K562 (cell line): ENCODE measurements at regions not wholly inside any gene's neighbourhood (a gene's known extent, or its start where the extent isn't known, plus 50 kb on each side); places are given as distances from the start of the nearest gene placed in this dataset.

ENCODE experiments used
- ATAC-seq: fragments of 200-7000 bp; cut with Tn5 transposase; 3 replicates; pipeline ENCODE4 v1.9.1; 2020; ENCODE audit warnings: moderate library complexity
- BruUV-seq: library from RNA; stranded (reverse); fragments of 400-500 nt; replicated peaks from 2 replicates; lab custom pipeline; 2021; lab: Mats Ljungman, UMichigan
- CTCF ChIA-PET: fragments of 300-600 bp; formaldehyde crosslinking; extraction: SDS; loops from one replicate; lab custom pipeline; 2021; ENCODE audit warnings: low intra/inter-chr PET ratio; lab: Yijun Ruan, JAX
- POLR2A ChIA-PET: fragments of 300-600, 350-650 bp; sonication (Branson Sonifier 250); formaldehyde crosslinking; extraction: SDS; loops from one replicate; lab custom pipeline; 2021; ENCODE audit warnings: antibody characterized with exemption, inconsistent platforms; lab: Yijun Ruan, JAX
- DNase-seq, 4 experiments: peaks; one replicate each; pipeline versions ENCODE4 v3.0.0 to v3.0.0-alpha.2; 2011 to 2018; ENCODE audit warnings: low spot score in 3 of 4, mixed read lengths in 3 of 4; ENCODE audit errors: extremely low read depth in 1 of 4
- FAIRE-seq: peaks from 2 replicates; lab custom pipeline; 2011; peaks lifted over from hg19 to GRCh38; lab: Jason Lieb, UNC
- H2AFZ ChIP-seq: 2 replicates; pipeline ENCODE4 v1.6.0; 2011; ENCODE audit warnings: low read depth, low read length, control low read depth, inconsistent platforms
- H3K27ac ChIP-seq: fragments of 200-600 bp; 3 replicates; pipeline ENCODE4 v1.8.0; 2011; ENCODE audit warnings: low read depth, mild to moderate bottlenecking, control low read depth, inconsistent platforms, low read length, moderate library complexity, mixed read lengths; ENCODE audit errors: extremely low read depth
- H3K27me3 ChIP-seq, 2 experiments: fragments of 300-600 bp in 1 of 2; 2 replicates in 1 of 2; 3 replicates in 1 of 2; pipeline versions ENCODE4 v1.6.0 to v1.8.0; 2011; ENCODE audit warnings: inconsistent platforms in 2 of 2, low read length in 2 of 2, mild to moderate bottlenecking in 1 of 2, mixed read lengths in 1 of 2, moderate library complexity in 1 of 2; ENCODE audit not compliant: control insufficient read depth in 2 of 2, insufficient read depth in 2 of 2
- H3K36me3 ChIP-seq: fragments of 300-600 bp; 3 replicates; pipeline ENCODE4 v1.8.0; 2011; ENCODE audit warnings: mild to moderate bottlenecking, low read length, inconsistent platforms; ENCODE audit not compliant: control insufficient read depth, insufficient read depth
- H3K4me1 ChIP-seq, 2 experiments: fragments of 200-600 bp in 1 of 2; replicated peaks in 1 of 2; 2 replicates in 1 of 2; 3 replicates in 1 of 2; pipeline versions ENCODE4 v1.5.1 to v1.8.0; 2011; ENCODE audit warnings: inconsistent platforms in 2 of 2, low read length in 2 of 2, mild to moderate bottlenecking in 1 of 2, mixed read lengths in 1 of 2, moderate library complexity in 1 of 2; ENCODE audit not compliant: control insufficient read depth in 2 of 2, insufficient read depth in 2 of 2
- H3K4me2 ChIP-seq: 2 replicates; pipeline ENCODE4 v1.6.1; 2011; ENCODE audit warnings: low read length, control low read depth, inconsistent platforms, mixed read lengths; ENCODE audit not compliant: insufficient read depth
- H3K4me3 ChIP-seq: fragments of 200-600 bp; sonication (generic), shearing (Covaris generic); 2 replicates; pipeline ENCODE4 v1.5.1; 2016; ENCODE audit warnings: control low read depth, inconsistent platforms
- H3K79me2 ChIP-seq: fragments of 200-600 bp; 3 replicates; pipeline ENCODE4 v1.8.0; 2011; ENCODE audit warnings: low read length, inconsistent platforms; ENCODE audit not compliant: control insufficient read depth, insufficient read depth
- H3K9ac ChIP-seq, 2 experiments: 2 replicates each; pipeline versions ENCODE4 v1.6.0 to v1.6.1; 2011; ENCODE audit warnings: low read depth in 2 of 2, low read length in 2 of 2, control low read depth in 1 of 2, inconsistent platforms in 1 of 2, mild to moderate bottlenecking in 1 of 2, mixed read lengths in 1 of 2; ENCODE audit not compliant: insufficient read depth in 1 of 2
- H3K9me1 ChIP-seq: one replicate; pipeline ENCODE4 v1.6.0; 2011; ENCODE audit warnings: inconsistent platforms, mild to moderate bottlenecking, low read length, moderate library complexity; ENCODE audit not compliant: control insufficient read depth, insufficient read depth
- H3K9me3 ChIP-seq: replicated peaks from 2 replicates; pipeline ENCODE4 v1.5.1; 2011; ENCODE audit warnings: low read depth, low read length, inconsistent platforms; ENCODE audit not compliant: control insufficient read depth, insufficient read depth
- H4K20me1 ChIP-seq: replicated peaks from 2 replicates; pipeline ENCODE4 v1.6.1; 2011; ENCODE audit warnings: low read length, inconsistent platforms, mixed read lengths; ENCODE audit not compliant: control insufficient read depth, insufficient read depth
- CEBPG ChIP-seq, 3 experiments: fragments of 200-800 bp in 1 of 3; sonication (Bioruptor generic) in 1 of 3; sonication (generic) in 1 of 3; formaldehyde crosslinking in 1 of 3; IDR thresholded peaks in 2 of 3; conservative IDR thresholded peaks in 1 of 3; 2 replicates each; pipeline versions ENCODE4 v1.6.1 to v1.8.0; 2016 to 2022; ENCODE audit warnings: missing compliant biosample characterization in 2 of 3, missing genetic modification characterization in 2 of 3, mild to moderate bottlenecking in 1 of 3, missing genetic modification reagents in 1 of 3
- FOSL1 ChIP-seq: fragments of 200-800 bp; sonication (Bioruptor generic); conservative IDR thresholded peaks from 2 replicates; pipeline ENCODE4 v1.6.1; 2016; ENCODE audit warnings: missing genetic modification characterization, missing compliant biosample characterization
- FOXK2 ChIP-seq, 2 experiments: fragments of 450-650 bp; IDR thresholded peaks in 1 of 2; conservative IDR thresholded peaks in 1 of 2; 2 replicates each; pipeline ENCODE4 v1.6.1; 2016; ENCODE audit warnings: low read depth in 2 of 2, mild to moderate bottlenecking in 1 of 2
- HSF4 ChIP-seq: fragments of 250-450 bp; sonication (Bioruptor Pico); IDR thresholded peaks from 2 replicates; pipeline ENCODE4 v2.1.2; 2022; ENCODE audit warnings: mild to moderate bottlenecking, moderate library complexity, borderline replicate concordance
- OTX1 ChIP-seq: fragments of 450-650 bp; formaldehyde crosslinking; IDR thresholded peaks from 2 replicates; pipeline ENCODE4 v1.4.0; 2022; ENCODE audit warnings: mild to moderate bottlenecking
- RAD51 ChIP-seq: fragments of 450-650 bp; IDR thresholded peaks from 2 replicates; pipeline ENCODE4 v1.7.1; 2016; ENCODE audit warnings: low read depth, mild to moderate bottlenecking, borderline replicate concordance
- RBFOX2 ChIP-seq: fragments of 200-400 bp; formaldehyde crosslinking; IDR thresholded peaks from 2 replicates; pipeline ENCODE4 v1.6.1; 2017; ENCODE audit warnings: low read depth, mild to moderate bottlenecking, low read length, moderate library complexity
- TFAP4 ChIP-seq: sonication (generic); formaldehyde crosslinking; IDR thresholded peaks from 2 replicates; pipeline ENCODE4 v1.8.0; 2022; ENCODE audit warnings: missing genetic modification reagents, mild to moderate bottlenecking, moderate library complexity, borderline replicate concordance
- YY1 ChIP-seq, 3 experiments: IDR thresholded peaks; 2 replicates each; pipeline ENCODE4 v1.6.1; 2011; ENCODE audit warnings: low read length in 2 of 3, mild to moderate bottlenecking in 2 of 3, moderate library complexity in 2 of 3, borderline replicate concordance in 1 of 3, control low read depth in 1 of 3, low read depth in 1 of 3; ENCODE audit not compliant: insufficient read depth in 3 of 3, insufficient replicate concordance in 2 of 3, control insufficient read depth in 1 of 3, insufficient read length in 1 of 3; ENCODE audit errors: extremely low read depth in 1 of 3
- ZNF740 ChIP-seq, 3 experiments: fragments of 200-800 bp in 1 of 3; sonication (Bioruptor generic) in 1 of 3; sonication (generic) in 1 of 3; formaldehyde crosslinking in 1 of 3; IDR thresholded peaks; 2 replicates each; pipeline versions ENCODE4 v1.6.1 to v1.8.0; 2016 to 2022; ENCODE audit warnings: mild to moderate bottlenecking in 2 of 3, missing compliant biosample characterization in 2 of 3, missing genetic modification characterization in 2 of 3, missing genetic modification reagents in 1 of 3
- WGBS: fragments of 100-300 bp; shearing (Covaris generic); methylation state at CpG from one replicate; pipeline ENCODE4 v1.1.6; 2016; ENCODE audit warnings: low coverage, mixed read lengths; ENCODE audit not compliant: insufficient coverage; ENCODE audit errors: missing lambda C conversion rate; 5-methylcytosine and 5-hydroxymethylcytosine counted together
- in situ Hi-C: fragments of 300-500 bp; cut with MboI; formaldehyde crosslinking; loops from 4 replicates; pipeline ENCODE4 v1.15.0; 2018; ENCODE audit warnings: inconsistent platforms, mixed read lengths
- intact Hi-C: fragments of 100-400 bp; cut with micrococcal nuclease; formaldehyde crosslinking; loops from 2 replicates; pipeline ENCODE4 v1.14.2; 2022
- TF ChIP-seq, protein P1 (sequence below): fragments of 450-650 bp; formaldehyde crosslinking; IDR thresholded peaks from 2 replicates; pipeline ENCODE4 v1.4.0; 2020; ENCODE audit warnings: mild to moderate bottlenecking

GRCh38 chr9:78765861-78766260 is 468.9 kb downstream of the PSAT1 start:
- ATAC-seq (no peak), DNase-seq (no peak), FAIRE-seq (no peak)
- ChIA-PET POLR2A (no interaction called here), CTCF (no interaction called here)
- H3K4me2 ChIP-seq: no peak overlapping the region
- no peak overlapping the region for H3K4me3 ChIP-seq
- H3K27me3 ChIP-seq: no peaks in the 10 kb centered on the region
- no peaks in the 10 kb centered on the region for H3K9me3 ChIP-seq
- no peak overlapping the region for H3K9ac ChIP-seq
- 0% methylated on average over 2 of the region's 4 CpGs for WGBS
- in situ Hi-C loops: no loop called here
- H3K79me2 ChIP-seq: no peaks in the 10 kb centered on the region
- H3K27ac ChIP-seq: no peak overlapping the region
- H3K36me3 ChIP-seq: no peaks in the 10 kb centered on the region
- no TSS peak for BruUV-seq
- TF ChIP-seq FOXK2 (conservative IDR thresholded peaks at IDR 0.05 in 1 of 2, IDR thresholded peaks at IDR 0.05 in 1 of 2; ENCODE audit: low read depth in 2 of 2): no peak
- no peak for TF ChIP-seq FOSL1 (tag)
- no peak for TF ChIP-seq TFAP4 (CRISPR knock-in tag)
- no peak for TF ChIP-seq RAD51
- TF ChIP-seq YY1 (IDR thresholded peaks at IDR 0.05; ENCODE audit: borderline replicate concordance in 1 of 3, control insufficient read depth in 1 of 3, extremely low read depth in 1 of 3, insufficient read depth in 3 of 3, insufficient read length in 1 of 3, insufficient replicate concordance in 2 of 3, low read depth in 1 of 3, low read length in 2 of 3): no peak
- TF ChIP-seq, protein P1, sequence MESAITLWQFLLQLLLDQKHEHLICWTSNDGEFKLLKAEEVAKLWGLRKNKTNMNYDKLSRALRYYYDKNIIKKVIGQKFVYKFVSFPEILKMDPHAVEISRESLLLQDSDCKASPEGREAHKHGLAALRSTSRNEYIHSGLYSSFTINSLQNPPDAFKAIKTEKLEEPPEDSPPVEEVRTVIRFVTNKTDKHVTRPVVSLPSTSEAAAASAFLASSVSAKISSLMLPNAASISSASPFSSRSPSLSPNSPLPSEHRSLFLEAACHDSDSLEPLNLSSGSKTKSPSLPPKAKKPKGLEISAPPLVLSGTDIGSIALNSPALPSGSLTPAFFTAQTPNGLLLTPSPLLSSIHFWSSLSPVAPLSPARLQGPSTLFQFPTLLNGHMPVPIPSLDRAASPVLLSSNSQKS (CRISPR knock-in tag): no peak
- no peak for TF ChIP-seq OTX1 (CRISPR knock-in tag)
- TF ChIP-seq CEBPG (CRISPR knock-in tag; IDR thresholded peaks at IDR 0.05): no peak
- no peak for TF ChIP-seq CEBPG (tag; conservative IDR thresholded peaks at IDR 0.05 in 1 of 2, IDR thresholded peaks at IDR 0.05 in 1 of 2)
- no peak for TF ChIP-seq ZNF740 (CRISPR knock-in tag; IDR thresholded peaks at IDR 0.05)
- no peak for TF ChIP-seq ZNF740 (tag; IDR thresholded peaks at IDR 0.05)
- TF ChIP-seq HSF4 (CRISPR knock-in tag): no peak
- no peak for TF ChIP-seq RBFOX2
- H3K9me1 ChIP-seq: no peaks in the 10 kb centered on the region
- no peaks in the 10 kb centered on the region for H4K20me1 ChIP-seq
- no peaks in the 10 kb centered on the region for H3K4me1 ChIP-seq
- intact Hi-C loops: no loop called here
- no peak overlapping the region for H2AFZ ChIP-seq
